NCI-H69 (cell line): ENCODE measurements at regions not wholly inside any gene's neighbourhood (a gene's known extent, or its start where the extent isn't known, plus 50 kb on each side); places are given as distances from the start of the nearest gene placed in this dataset.

Experiments
- DNase-seq: peaks from one replicate; lab custom pipeline; 2025; lab: John Stamatoyannopoulos, UW

GRCh38 chr12:24473097-24473496 is 475.8 kb downstream of the BCAT1 start:
- no peak for DNase-seq

GRCh38 chr12:24470050-24470449 is 478.9 kb downstream of the BCAT1 start:
- DNase-seq = peak; percentile 92

GRCh38 chr12:24469089-24469488 is 479.8 kb downstream of the BCAT1 start:
- no peak for DNase-seq

- no peak for DNase-seq
These were observed 481.7 kb downstream of the BCAT1 start for GRCh38 chr12:24467226-24467625.

- no peak for DNase-seq
These were observed 485.5 kb downstream of the BCAT1 start for GRCh38 chr12:24463375-24463774.

GRCh38 chr12:24462946-24463345 is 486.0 kb downstream of the BCAT1 start:
- no peak for DNase-seq

- DNase-seq = no peak
These were observed 488.4 kb downstream of the BCAT1 start for GRCh38 chr12:24460506-24460905.

GRCh38 chr12:24460099-24460498 is 488.8 kb downstream of the BCAT1 start:
- DNase-seq = no peak

GRCh38 chr12:24455811-24456210 is 493.1 kb downstream of the BCAT1 start:
- DNase-seq = no peak

GRCh38 chr12:24447678-24448077 is 498.2 kb upstream of the SOX5 start:
- DNase-seq = no peak

- no peak for DNase-seq
These were observed 496.8 kb upstream of the SOX5 start for GRCh38 chr12:24446287-24446686.

GRCh38 chr12:24444634-24445033 is 495.2 kb upstream of the SOX5 start:
- peak; percentile 11 for DNase-seq

GRCh38 chr12:24441458-24441857 is 492.0 kb upstream of the SOX5 start:
- no peak for DNase-seq

- no peak for DNase-seq
These were observed 487.2 kb upstream of the SOX5 start for GRCh38 chr12:24436667-24437066.

- DNase-seq = no peak
These were observed 482.4 kb upstream of the SOX5 start for GRCh38 chr12:24431872-24432271.

GRCh38 chr12:24427776-24428175 is 478.3 kb upstream of the SOX5 start:
- no peak for DNase-seq

GRCh38 chr12:24425601-24425970 is 476.1 kb upstream of the SOX5 start:
- DNase-seq = peak; percentile 18

GRCh38 chr12:24424889-24425600 is 475.6 kb upstream of the SOX5 start:
- DNase-seq = peak; percentile 67

GRCh38 chr12:24424376-24424775 is 474.9 kb upstream of the SOX5 start:
- DNase-seq = no peak

- no peak for DNase-seq
These were observed 474.1 kb upstream of the SOX5 start for GRCh38 chr12:24423611-24424010.

GRCh38 chr12:24421759-24422158 is 472.3 kb upstream of the SOX5 start:
- peak; percentile 52 for DNase-seq

- DNase-seq = no peak
These were observed 468.7 kb upstream of the SOX5 start for GRCh38 chr12:24418157-24418556.

- DNase-seq = no peak
These were observed 467.1 kb upstream of the SOX5 start for GRCh38 chr12:24416423-24417109.

GRCh38 chr12:24415934-24416333 is 466.5 kb upstream of the SOX5 start:
- no peak for DNase-seq
